HEK293 (cell line): ENCODE measurements at regions not wholly inside any gene's neighbourhood (a gene's known extent, or its start where the extent isn't known, plus 50 kb on each side); places are given as distances from the start of the nearest gene placed in this dataset.

Source experiments
- CTCF ChIA-PET: fragments of 350-600 bp; formaldehyde crosslinking; extraction: SDS; loops from one replicate; lab custom pipeline; 2021; ENCODE audit warnings: antibody characterized with exemption; lab: Yijun Ruan, JAX
- POLR2A ChIA-PET: fragments of 300-600 bp; formaldehyde crosslinking; extraction: SDS; loops from one replicate; lab custom pipeline; 2020; ENCODE audit warnings: antibody characterized with exemption, inconsistent platforms; lab: Yijun Ruan, JAX
- H3K27ac ChIP-seq: fragments of 200-500 bp; sonication (Bioruptor generic); 2 replicates; pipeline ENCODE4 v1.5.1; 2014; ENCODE audit warnings: low read depth, low read length, control low read depth, inconsistent platforms; ENCODE audit errors: extremely low read depth
- H3K36me3 ChIP-seq, 2 experiments: fragments of 200-500 bp in 1 of 2; sonication (Bioruptor generic) in 1 of 2; 1 replicate in 1 of 2; 2 replicates in 1 of 2; pipeline ENCODE4 v1.5.1; 2014 to 2017; ENCODE audit warnings: inconsistent platforms in 2 of 2, low read length in 2 of 2; ENCODE audit not compliant: control insufficient read depth in 2 of 2, insufficient read depth in 1 of 2
- H3K4me1 ChIP-seq: fragments of 200-500 bp; sonication (Bioruptor generic); 2 replicates; pipeline ENCODE4 v1.5.1; 2014; ENCODE audit warnings: mild to moderate bottlenecking, low read length, inconsistent platforms; ENCODE audit not compliant: control insufficient read depth, insufficient read depth
- H3K4me3 ChIP-seq: 2 replicates; pipeline ENCODE4 v1.5.1; 2011; ENCODE audit warnings: low read depth, mild to moderate bottlenecking, control low read depth, low read length, moderate library complexity
- H3K9me3 ChIP-seq: fragments of 200-500 bp; sonication (Bioruptor generic); 2 replicates; pipeline ENCODE4 v1.5.1; 2014; ENCODE audit warnings: low read depth, low read length, inconsistent platforms; ENCODE audit not compliant: control insufficient read depth, insufficient read depth
- KLF1 ChIP-seq: fragments of 450-650 bp; formaldehyde crosslinking; IDR thresholded peaks from 2 replicates; pipeline ENCODE4 v1.5.1; 2016; ENCODE audit warnings: missing biosample characterization, missing genetic modification characterization
- ZFP37 ChIP-seq: fragments of 450-650 bp; formaldehyde crosslinking; IDR thresholded peaks from 2 replicates; pipeline ENCODE4 v1.5.1; 2016; ENCODE audit warnings: missing biosample characterization, missing genetic modification characterization
- ZFP41 ChIP-seq: fragments of 450-650 bp; formaldehyde crosslinking; IDR thresholded peaks from 2 replicates; pipeline ENCODE4 v1.5.1; 2016; ENCODE audit warnings: missing biosample characterization, missing genetic modification characterization, borderline replicate concordance
- ZNF155 ChIP-seq: fragments of 450-650 bp; formaldehyde crosslinking; IDR thresholded peaks from 2 replicates; pipeline ENCODE4 v1.5.1; 2016; ENCODE audit warnings: missing biosample characterization, missing genetic modification characterization
- ZNF16 ChIP-seq: fragments of 450-650 bp; formaldehyde crosslinking; IDR thresholded peaks from 2 replicates; pipeline ENCODE4 v1.5.1; 2016; ENCODE audit warnings: low read depth, missing biosample characterization, missing genetic modification characterization
- ZNF174 ChIP-seq: fragments of 450-650 bp; formaldehyde crosslinking; IDR thresholded peaks from 2 replicates; pipeline ENCODE4 v1.5.0; 2017; ENCODE audit warnings: missing biosample characterization, mild to moderate bottlenecking, missing genetic modification characterization
- ZNF19 ChIP-seq: fragments of 450-650 bp; formaldehyde crosslinking; IDR thresholded peaks from 2 replicates; pipeline ENCODE4; 2016; ENCODE audit warnings: missing biosample characterization, missing genetic modification characterization, low read depth
- ZNF514 ChIP-seq: fragments of 450-650 bp; formaldehyde crosslinking; IDR thresholded peaks from 2 replicates; pipeline ENCODE4 v1.5.1; 2016; ENCODE audit warnings: missing biosample characterization, missing genetic modification characterization
- ZNF549 ChIP-seq: fragments of 450-650 bp; IDR thresholded peaks from 2 replicates; pipeline ENCODE4 v1.5.1; 2018; ENCODE audit warnings: missing biosample characterization, missing genetic modification characterization, mild to moderate bottlenecking, inconsistent platforms, moderate library complexity
- ZNF555 ChIP-seq: fragments of 450-650 bp; formaldehyde crosslinking; conservative IDR thresholded peaks from 2 replicates; pipeline ENCODE4 v1.5.1; 2017; ENCODE audit warnings: missing biosample characterization, mild to moderate bottlenecking, missing genetic modification characterization, inconsistent platforms
- ZNF585B ChIP-seq: fragments of 450-650 bp; formaldehyde crosslinking; IDR thresholded peaks from 2 replicates; pipeline ENCODE4 v1.5.1; 2016; ENCODE audit warnings: missing biosample characterization, missing genetic modification characterization
- ZNF792 ChIP-seq: fragments of 450-650 bp; formaldehyde crosslinking; IDR thresholded peaks from 2 replicates; pipeline ENCODE4 v1.5.1; 2016; ENCODE audit warnings: missing biosample characterization, missing genetic modification characterization
- ZSCAN23 ChIP-seq: fragments of 450-650 bp; formaldehyde crosslinking; IDR thresholded peaks from 2 replicates; pipeline ENCODE4 v1.5.1; 2016; ENCODE audit warnings: missing biosample characterization, missing genetic modification characterization
- ZSCAN30 ChIP-seq: fragments of 450-650 bp; IDR thresholded peaks from 2 replicates; pipeline ENCODE4 v1.5.1; 2018; ENCODE audit warnings: missing biosample characterization, mild to moderate bottlenecking, missing genetic modification characterization, moderate library complexity
- TF ChIP-seq, protein P1 (sequence below): fragments of 450-650 bp; formaldehyde crosslinking; IDR thresholded peaks from 2 replicates; pipeline ENCODE4 v1.5.0; 2017; ENCODE audit warnings: missing biosample characterization, missing genetic modification characterization, borderline replicate concordance
- TF ChIP-seq, protein P2 (sequence below): fragments of 450-650 bp; formaldehyde crosslinking; conservative IDR thresholded peaks from 2 replicates; pipeline ENCODE4 v1.5.1; 2016; ENCODE audit warnings: low read depth, missing biosample characterization, missing genetic modification characterization
- TF ChIP-seq, protein P3 (sequence below): fragments of 450-650 bp; IDR thresholded peaks from 2 replicates; pipeline ENCODE4 v1.5.1; 2018; ENCODE audit warnings: missing biosample characterization, mild to moderate bottlenecking, missing genetic modification characterization

GRCh38 chr14:50023671-50024490 lies 92.5 kb downstream of the VCPKMT start:
- H3K4me3 ChIP-seq = no peak overlapping the region

GRCh38 chr14:50025073-50025472 lies 91.3 kb downstream of the VCPKMT start:
- TF ChIP-seq ZNF514 (tag by site-specific recombination) (no peak), ZNF549 (tag by site-specific recombination) (no peak), ZNF19 (tag by site-specific recombination) (no peak), ZNF174 (tag by site-specific recombination) (no peak), ZFP37 (tag by site-specific recombination) (no peak), ZNF155 (no peak), ZNF16 (tag by site-specific recombination) (no peak), ZNF585B (tag by site-specific recombination) (no peak)
- TF ChIP-seq, protein P1, sequence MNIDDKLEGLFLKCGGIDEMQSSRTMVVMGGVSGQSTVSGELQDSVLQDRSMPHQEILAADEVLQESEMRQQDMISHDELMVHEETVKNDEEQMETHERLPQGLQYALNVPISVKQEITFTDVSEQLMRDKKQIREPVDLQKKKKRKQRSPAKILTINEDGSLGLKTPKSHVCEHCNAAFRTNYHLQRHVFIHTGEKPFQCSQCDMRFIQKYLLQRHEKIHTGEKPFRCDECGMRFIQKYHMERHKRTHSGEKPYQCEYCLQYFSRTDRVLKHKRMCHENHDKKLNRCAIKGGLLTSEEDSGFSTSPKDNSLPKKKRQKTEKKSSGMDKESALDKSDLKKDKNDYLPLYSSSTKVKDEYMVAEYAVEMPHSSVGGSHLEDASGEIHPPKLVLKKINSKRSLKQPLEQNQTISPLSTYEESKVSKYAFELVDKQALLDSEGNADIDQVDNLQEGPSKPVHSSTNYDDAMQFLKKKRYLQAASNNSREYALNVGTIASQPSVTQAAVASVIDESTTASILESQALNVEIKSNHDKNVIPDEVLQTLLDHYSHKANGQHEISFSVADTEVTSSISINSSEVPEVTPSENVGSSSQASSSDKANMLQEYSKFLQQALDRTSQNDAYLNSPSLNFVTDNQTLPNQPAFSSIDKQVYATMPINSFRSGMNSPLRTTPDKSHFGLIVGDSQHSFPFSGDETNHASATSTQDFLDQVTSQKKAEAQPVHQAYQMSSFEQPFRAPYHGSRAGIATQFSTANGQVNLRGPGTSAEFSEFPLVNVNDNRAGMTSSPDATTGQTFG (tag by site-specific recombination) = no peak
- H3K9me3 ChIP-seq = no peaks in the 10 kb centered on the region
- H3K4me1 ChIP-seq = no peaks in the 10 kb centered on the region
- H3K4me3 ChIP-seq = no peak overlapping the region
- no peaks in the 10 kb centered on the region for H3K36me3 ChIP-seq
- H3K27ac ChIP-seq = no peak overlapping the region
- POLR2A ChIA-PET = no interaction called here
- CTCF ChIA-PET = no interaction called here

More at GRCh38 chr14:50023671-50024490, 92.5 kb downstream of the VCPKMT start:
- POLR2A ChIA-PET = no interaction called here
- H3K4me1 ChIP-seq = no peaks in the 10 kb centered on the region
- no peaks in the 10 kb centered on the region for H3K9me3 ChIP-seq
- no peak overlapping the region for H3K27ac ChIP-seq
- CTCF ChIA-PET = no interaction called here
- TF ChIP-seq ZNF19 (tag by site-specific recombination) = no peak
- TF ChIP-seq ZNF555 (tag by site-specific recombination) = no peak
- TF ChIP-seq, protein P2, sequence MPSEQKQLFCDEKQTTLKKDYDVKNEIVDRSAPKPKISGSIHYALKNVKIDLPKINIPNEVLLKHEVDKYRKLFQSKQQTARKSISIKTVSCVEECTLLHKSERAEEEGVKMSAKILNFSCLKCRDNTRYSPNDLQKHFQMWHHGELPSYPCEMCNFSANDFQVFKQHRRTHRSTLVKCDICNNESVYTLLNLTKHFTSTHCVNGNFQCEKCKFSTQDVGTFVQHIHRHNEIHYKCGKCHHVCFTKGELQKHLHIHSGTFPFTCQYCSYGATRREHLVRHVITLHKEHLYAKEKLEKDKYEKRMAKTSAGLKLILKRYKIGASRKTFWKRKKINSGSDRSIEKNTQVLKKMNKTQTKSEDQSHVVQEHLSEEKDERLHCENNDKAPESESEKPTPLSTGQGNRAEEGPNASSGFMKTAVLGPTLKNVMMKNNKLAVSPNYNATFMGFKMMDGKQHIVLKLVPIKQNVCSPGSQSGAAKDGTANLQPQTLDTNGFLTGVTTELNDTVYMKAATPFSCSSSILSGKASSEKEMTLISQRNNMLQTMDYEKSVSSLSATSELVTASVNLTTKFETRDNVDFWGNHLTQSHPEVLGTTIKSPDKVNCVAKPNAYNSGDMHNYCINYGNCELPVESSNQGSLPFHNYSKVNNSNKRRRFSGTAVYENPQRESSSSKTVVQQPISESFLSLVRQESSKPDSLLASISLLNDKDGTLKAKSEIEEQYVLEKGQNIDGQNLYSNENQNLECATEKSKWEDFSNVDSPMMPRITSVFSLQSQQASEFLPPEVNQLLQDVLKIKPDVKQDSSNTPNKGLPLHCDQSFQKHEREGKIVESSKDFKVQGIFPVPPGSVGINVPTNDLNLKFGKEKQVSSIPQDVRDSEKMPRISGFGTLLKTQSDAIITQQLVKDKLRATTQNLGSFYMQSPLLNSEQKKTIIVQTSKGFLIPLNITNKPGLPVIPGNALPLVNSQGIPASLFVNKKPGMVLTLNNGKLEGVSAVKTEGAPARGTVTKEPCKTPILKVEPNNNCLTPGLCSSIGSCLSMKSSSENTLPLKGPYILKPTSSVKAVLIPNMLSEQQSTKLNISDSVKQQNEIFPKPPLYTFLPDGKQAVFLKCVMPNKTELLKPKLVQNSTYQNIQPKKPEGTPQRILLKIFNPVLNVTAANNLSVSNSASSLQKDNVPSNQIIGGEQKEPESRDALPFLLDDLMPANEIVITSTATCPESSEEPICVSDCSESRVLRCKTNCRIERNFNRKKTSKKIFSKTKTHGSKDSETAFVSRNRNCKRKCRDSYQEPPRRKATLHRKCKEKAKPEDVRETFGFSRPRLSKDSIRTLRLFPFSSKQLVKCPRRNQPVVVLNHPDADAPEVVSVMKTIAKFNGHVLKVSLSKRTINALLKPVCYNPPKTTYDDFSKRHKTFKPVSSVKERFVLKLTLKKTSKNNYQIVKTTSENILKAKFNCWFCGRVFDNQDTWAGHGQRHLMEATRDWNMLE = no peak
- no peak for TF ChIP-seq ZSCAN23 (tag by site-specific recombination)
- TF ChIP-seq, protein P3, sequence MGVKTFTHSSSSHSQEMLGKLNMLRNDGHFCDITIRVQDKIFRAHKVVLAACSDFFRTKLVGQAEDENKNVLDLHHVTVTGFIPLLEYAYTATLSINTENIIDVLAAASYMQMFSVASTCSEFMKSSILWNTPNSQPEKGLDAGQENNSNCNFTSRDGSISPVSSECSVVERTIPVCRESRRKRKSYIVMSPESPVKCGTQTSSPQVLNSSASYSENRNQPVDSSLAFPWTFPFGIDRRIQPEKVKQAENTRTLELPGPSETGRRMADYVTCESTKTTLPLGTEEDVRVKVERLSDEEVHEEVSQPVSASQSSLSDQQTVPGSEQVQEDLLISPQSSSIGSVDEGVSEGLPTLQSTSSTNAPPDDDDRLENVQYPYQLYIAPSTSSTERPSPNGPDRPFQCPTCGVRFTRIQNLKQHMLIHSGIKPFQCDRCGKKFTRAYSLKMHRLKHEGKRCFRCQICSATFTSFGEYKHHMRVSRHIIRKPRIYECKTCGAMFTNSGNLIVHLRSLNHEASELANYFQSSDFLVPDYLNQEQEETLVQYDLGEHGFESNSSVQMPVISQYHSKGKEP = no peak
- TF ChIP-seq KLF1 (tag by site-specific recombination) = no peak
- no peak for TF ChIP-seq ZSCAN30 (tag by site-specific recombination)
- no peak for TF ChIP-seq ZNF792
- TF ChIP-seq ZFP41 (tag by site-specific recombination) = no peak
- H3K36me3 ChIP-seq = no peaks in the 10 kb centered on the region
